Caco-2 (cell line): ENCODE measurements at regions not wholly inside any gene's neighbourhood (a gene's known extent, or its start where the extent isn't known, plus 50 kb on each side); places are given as distances from the start of the nearest gene placed in this dataset.

Experiments
- BruUV-seq: library from RNA; stranded (reverse); fragments of 400-500 nt; replicated peaks from 2 replicates; lab custom pipeline; 2021; lab: Mats Ljungman, UMichigan
- CTCF ChIA-PET: fragments of 300-600 bp; sonication (Branson Sonifier 250); formaldehyde crosslinking; loops from one replicate; lab custom pipeline; 2022; ENCODE audit warnings: antibody characterized with exemption; lab: Charles Lee
- POLR2A ChIA-PET: fragments of 300-600 bp; sonication (Branson Sonifier 250); formaldehyde crosslinking; loops from one replicate; lab custom pipeline; 2022; ENCODE audit warnings: antibody characterized with exemption; lab: Charles Lee
- DNase-seq, 2 experiments: peaks; one replicate each; pipeline versions ENCODE4 v3.0.0 to v3.0.0-alpha.2; 2020 to 2022
- H3K27me3 ChIP-seq: replicated peaks from 2 replicates; pipeline ENCODE4 v1.6.0; 2011; ENCODE audit warnings: low read length; ENCODE audit not compliant: control insufficient read depth, insufficient read depth
- H3K36me3 ChIP-seq: 2 replicates; pipeline ENCODE4 v1.5.1; 2011; ENCODE audit warnings: low read length; ENCODE audit not compliant: control insufficient read depth, insufficient read depth
- H3K4me1 ChIP-seq: fragments of 250-450 bp; sonication (Bioruptor Pico); 2 replicates; pipeline ENCODE4 v1.5.1; 2020; ENCODE audit warnings: mild to moderate bottlenecking
- H3K4me3 ChIP-seq: 2 replicates; pipeline ENCODE4 v1.5.1; 2011; ENCODE audit warnings: low read depth, mild to moderate bottlenecking, control low read depth, low read length
- H3K9me3 ChIP-seq: fragments of 250-450 bp; sonication (Bioruptor Pico); 2 replicates; pipeline ENCODE4 v1.5.1; 2020; ENCODE audit warnings: mild to moderate bottlenecking, moderate library complexity
- H3K27ac Mint-ChIP-seq: one replicate; pipeline ENCODE4 v1.8.0; 2022; ENCODE audit warnings: mixed read lengths; ENCODE audit not compliant: unreplicated experiment
- H3K27me3 Mint-ChIP-seq: one replicate; pipeline ENCODE4 v1.8.0; 2022; ENCODE audit warnings: mixed read lengths; ENCODE audit not compliant: insufficient read depth, unreplicated experiment
- H3K36me3 Mint-ChIP-seq: one replicate; pipeline ENCODE4 v1.8.0; 2022; ENCODE audit warnings: mild to moderate bottlenecking, mixed read lengths; ENCODE audit not compliant: insufficient read depth, unreplicated experiment
- H3K4me1 Mint-ChIP-seq: one replicate; pipeline ENCODE4 v1.8.0; 2022; ENCODE audit warnings: low read depth, mixed read lengths; ENCODE audit not compliant: unreplicated experiment
- H3K4me3 Mint-ChIP-seq: one replicate; pipeline ENCODE4 v1.8.0; 2022; ENCODE audit warnings: mild to moderate bottlenecking, moderate library complexity, mixed read lengths; ENCODE audit not compliant: unreplicated experiment
- H3K9me3 Mint-ChIP-seq: one replicate; pipeline ENCODE4 v1.8.0; 2022; ENCODE audit warnings: mixed read lengths; ENCODE audit not compliant: unreplicated experiment
- CTCF ChIP-seq, 2 experiments: fragments of 200-600 bp in 1 of 2; IDR thresholded peaks; 1 replicate in 1 of 2; 2 replicates in 1 of 2; pipeline versions ENCODE4 v1.5.1 to v1.8.0; 2011 to 2022; ENCODE audit warnings: antibody characterized with exemption in 1 of 2, control low read depth in 1 of 2, inconsistent platforms in 1 of 2, low read depth in 1 of 2, low read length in 1 of 2, mild to moderate bottlenecking in 1 of 2, moderate library complexity in 1 of 2; ENCODE audit not compliant: insufficient read depth in 1 of 2, severe bottlenecking in 1 of 2, unreplicated experiment in 1 of 2
- intact Hi-C: fragments of 100-400 bp; cut with micrococcal nuclease; formaldehyde crosslinking; loops from one replicate; pipeline ENCODE4 v1.10.0; 2022; ENCODE audit not compliant: unreplicated experiment

GRCh38 chr19:28283592-28283991 lies 929.4 kb downstream of the UQCRFS1 start:
- H3K27me3 Mint-ChIP-seq: peaks cover 5% of the 10 kb centered on the region
- no peak for TF ChIP-seq CTCF (IDR thresholded peaks at IDR 0.05; ENCODE audit: insufficient read depth in 1 of 2, low read depth in 1 of 2, low read length in 1 of 2, severe bottlenecking in 1 of 2, unreplicated experiment in 1 of 2)
- CTCF ChIA-PET: no interaction called here
- H3K36me3 Mint-ChIP-seq: no peaks in the 10 kb centered on the region
- H3K4me3 ChIP-seq: no peak overlapping the region
- no peaks in the 10 kb centered on the region for H3K27me3 ChIP-seq
- no peaks in the 10 kb centered on the region for H3K36me3 ChIP-seq
- H3K4me3 Mint-ChIP-seq: no peak overlapping the region
- H3K9me3 Mint-ChIP-seq: peaks cover 25% of the 10 kb centered on the region
- no peak overlapping the region for H3K27ac Mint-ChIP-seq
- intact Hi-C loops: no loop called here
- no peak for DNase-seq
- H3K4me1 Mint-ChIP-seq: no peaks in the 10 kb centered on the region
- POLR2A ChIA-PET: no interaction called here
- no peaks in the 10 kb centered on the region for H3K4me1 ChIP-seq
- no TSS peak for BruUV-seq
- no peaks in the 10 kb centered on the region; the same call in none of the 2 replicates for H3K9me3 ChIP-seq

GRCh38 chr19:28281676-28282075 lies 931.3 kb downstream of the UQCRFS1 start:
- DNase-seq: no peak
- Histone ChIP-seq H3K4me1 (no peaks in the 10 kb centered on the region), H3K36me3 (no peaks in the 10 kb centered on the region), H3K9me3 (no peaks in the 10 kb centered on the region; the same call in none of the 2 replicates), H3K4me3 (no peak overlapping the region), H3K27me3 (no peaks in the 10 kb centered on the region)
- Mint-ChIP-seq H3K27ac (no peak overlapping the region), H3K9me3 (peaks cover 25% of the 10 kb centered on the region), H3K27me3 (peaks cover 5% of the 10 kb centered on the region), H3K4me1 (no peaks in the 10 kb centered on the region), H3K36me3 (no peaks in the 10 kb centered on the region), H3K4me3 (no peak overlapping the region)
- CTCF ChIA-PET: no interaction called here
- POLR2A ChIA-PET: no interaction called here
- TF ChIP-seq CTCF (IDR thresholded peaks at IDR 0.05; ENCODE audit: insufficient read depth in 1 of 2, low read depth in 1 of 2, low read length in 1 of 2, severe bottlenecking in 1 of 2, unreplicated experiment in 1 of 2): no peak
- no TSS peak for BruUV-seq
- intact Hi-C loops: no loop called here

GRCh38 chr19:28264556-28264955 lies 948.4 kb downstream of the UQCRFS1 start:
- BruUV-seq: no TSS peak
- Mint-ChIP-seq H3K9me3 (peaks cover 26% of the 10 kb centered on the region), H3K36me3 (peaks cover 5% of the 10 kb centered on the region), H3K4me3 (no peak overlapping the region), H3K27ac (no peak overlapping the region), H3K4me1 (no peaks in the 10 kb centered on the region), H3K27me3 (no peaks in the 10 kb centered on the region)
- Histone ChIP-seq H3K27me3 (no peaks in the 10 kb centered on the region), H3K36me3 (no peaks in the 10 kb centered on the region), H3K9me3 (peaks cover 13% of the 10 kb centered on the region), H3K4me1 (no peaks in the 10 kb centered on the region), H3K4me3 (no peak overlapping the region)
- DNase-seq: no peak
- CTCF ChIA-PET: no interaction called here
- POLR2A ChIA-PET: no interaction called here
- intact Hi-C loops: no loop called here
- TF ChIP-seq CTCF (IDR thresholded peaks at IDR 0.05; ENCODE audit: insufficient read depth in 1 of 2, low read depth in 1 of 2, low read length in 1 of 2, severe bottlenecking in 1 of 2, unreplicated experiment in 1 of 2): no peak
